Thoracic aorta (tissue), 2 donors: ENCODE measurements at regions not wholly inside any gene's neighbourhood (a gene's known extent, or its start where the extent isn't known, plus 50 kb on each side); places are given as distances from the start of the nearest gene placed in this dataset.

ENCODE experiments used
- ATAC-seq: fragments of 150-250 bp; one replicate; pipeline ENCODE4 v1.8.0; 2017; ENCODE audit warnings: low read depth; ENCODE audit not compliant: insufficient number of reproducible peaks, low FRiP score
- DNase-seq: peaks from one replicate; pipeline ENCODE4 v3.0.0-alpha.2; 2020; ENCODE audit warnings: low spot score
- H3K27ac ChIP-seq, 2 donors: fragments of 200-600 bp; sonication (generic); 1 replicate in 1 of 2; 2 replicates in 1 of 2; pipeline ENCODE4 v1.5.1; 2016; ENCODE audit warnings: mild to moderate bottlenecking in 2 of 2, moderate library complexity in 2 of 2
- H3K27me3 ChIP-seq: fragments of 200-600 bp; sonication (generic); replicated peaks from 2 replicates; pipeline ENCODE4 v1.6.0; 2016; ENCODE audit warnings: mild to moderate bottlenecking; ENCODE audit not compliant: insufficient read depth
- H3K36me3 ChIP-seq: fragments of 200-600 bp; sonication (generic); one replicate; pipeline ENCODE4 v1.5.1; 2016
- H3K4me1 ChIP-seq, 2 donors: fragments of 200-600 bp; sonication (generic); 1 replicate in 1 of 2; 2 replicates in 1 of 2; pipeline versions ENCODE4 v1.5.1 to v1.6.0; 2016; ENCODE audit warnings: low read depth in 2 of 2, mild to moderate bottlenecking in 1 of 2; ENCODE audit not compliant: control insufficient read depth in 1 of 2
- H3K4me3 ChIP-seq: fragments of 200-600 bp; sonication (generic); 2 replicates; pipeline ENCODE4 v1.5.1; 2016; ENCODE audit warnings: mild to moderate bottlenecking
- H3K9me3 ChIP-seq: fragments of 200-600 bp; sonication (generic); 2 replicates; pipeline ENCODE4 v1.5.1; 2016
- TF ChIP-seq, protein P1 (sequence below): fragments of 200-600 bp; sonication (generic); IDR thresholded peaks from one replicate; pipeline ENCODE4 v1.5.1; 2019; ENCODE audit warnings: antibody characterized with exemption

DNA sequence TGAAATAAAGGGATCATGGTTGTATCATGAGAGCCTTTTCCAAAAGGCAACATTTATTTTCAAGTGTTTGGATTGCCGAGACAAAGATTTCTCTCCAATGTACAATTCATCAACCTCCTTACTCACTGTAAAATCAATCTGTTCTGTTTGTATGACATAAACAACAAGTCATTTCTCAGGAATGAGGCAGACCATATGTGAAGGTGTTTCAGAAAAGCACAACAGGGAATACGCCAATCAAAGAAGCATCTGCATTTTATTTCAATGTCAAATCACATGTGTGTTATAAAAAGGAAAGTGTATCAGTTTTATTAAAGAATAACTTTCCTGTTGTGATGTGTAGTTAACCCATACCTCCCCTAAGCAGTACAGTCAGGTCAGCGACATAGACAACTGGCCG, 653.7 kb downstream of the TFAP2A start:
- Histone ChIP-seq H3K36me3 (no peaks in the 10 kb centered on the region), H3K27ac (no peak overlapping the region), H3K4me1 (no peaks in the 10 kb centered on the region), H3K27me3 (no peaks in the 10 kb centered on the region), H3K9me3 (no peaks in the 10 kb centered on the region), H3K4me3 (no peak overlapping the region)
- no peak for ATAC-seq
- TF ChIP-seq, protein P1, sequence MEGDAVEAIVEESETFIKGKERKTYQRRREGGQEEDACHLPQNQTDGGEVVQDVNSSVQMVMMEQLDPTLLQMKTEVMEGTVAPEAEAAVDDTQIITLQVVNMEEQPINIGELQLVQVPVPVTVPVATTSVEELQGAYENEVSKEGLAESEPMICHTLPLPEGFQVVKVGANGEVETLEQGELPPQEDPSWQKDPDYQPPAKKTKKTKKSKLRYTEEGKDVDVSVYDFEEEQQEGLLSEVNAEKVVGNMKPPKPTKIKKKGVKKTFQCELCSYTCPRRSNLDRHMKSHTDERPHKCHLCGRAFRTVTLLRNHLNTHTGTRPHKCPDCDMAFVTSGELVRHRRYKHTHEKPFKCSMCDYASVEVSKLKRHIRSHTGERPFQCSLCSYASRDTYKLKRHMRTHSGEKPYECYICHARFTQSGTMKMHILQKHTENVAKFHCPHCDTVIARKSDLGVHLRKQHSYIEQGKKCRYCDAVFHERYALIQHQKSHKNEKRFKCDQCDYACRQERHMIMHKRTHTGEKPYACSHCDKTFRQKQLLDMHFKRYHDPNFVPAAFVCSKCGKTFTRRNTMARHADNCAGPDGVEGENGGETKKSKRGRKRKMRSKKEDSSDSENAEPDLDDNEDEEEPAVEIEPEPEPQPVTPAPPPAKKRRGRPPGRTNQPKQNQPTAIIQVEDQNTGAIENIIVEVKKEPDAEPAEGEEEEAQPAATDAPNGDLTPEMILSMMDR, result no peak
- no peak for DNase-seq

- TF ChIP-seq, protein P1, result no peak
- DNase-seq (no peak), ATAC-seq (no peak)
- Histone ChIP-seq H3K9me3 (no peaks in the 10 kb centered on the region), H3K27ac (no peak overlapping the region), H3K36me3 (no peaks in the 10 kb centered on the region), H3K4me3 (no peak overlapping the region), H3K4me1 (no peaks in the 10 kb centered on the region), H3K27me3 (no peaks in the 10 kb centered on the region)
Measured at GRCh38 chr6:9754515-9754914, 660.4 kb downstream of the TFAP2A start.

GRCh38 chr6:9745966-9746365, 668.9 kb downstream of the TFAP2A start:
- H3K4me3 ChIP-seq, result no peak overlapping the region
- no peaks in the 10 kb centered on the region for H3K36me3 ChIP-seq
- no peaks in the 10 kb centered on the region for H3K9me3 ChIP-seq
- TF ChIP-seq, protein P1, result no peak
- no peak for ATAC-seq
- no peak overlapping the region for H3K27ac ChIP-seq
- no peaks in the 10 kb centered on the region for H3K4me1 ChIP-seq
- H3K27me3 ChIP-seq, result no peaks in the 10 kb centered on the region
- DNase-seq, result no peak

DNA sequence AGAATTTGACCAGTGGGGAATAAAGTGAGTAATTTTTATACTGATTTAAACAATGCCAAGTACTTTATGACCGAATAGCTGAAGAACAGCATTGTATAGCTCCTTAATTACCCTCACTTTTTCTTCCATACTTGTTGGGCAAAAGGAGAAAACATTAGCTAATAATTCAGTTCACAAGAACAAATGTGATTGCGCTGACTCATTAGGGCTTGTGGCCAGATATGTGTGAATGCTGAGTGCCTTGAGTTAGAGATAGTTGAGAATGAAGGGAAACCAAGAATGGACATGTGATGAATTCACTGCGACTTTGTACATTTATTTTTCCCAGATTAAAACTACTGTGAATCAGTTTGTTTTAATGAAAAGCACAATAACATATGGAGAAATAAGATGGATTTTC, 669.4 kb downstream of the TFAP2A start:
- ATAC-seq (no peak), DNase-seq (no peak)
- Histone ChIP-seq H3K27ac (no peak overlapping the region), H3K9me3 (no peaks in the 10 kb centered on the region), H3K36me3 (no peaks in the 10 kb centered on the region), H3K4me1 (no peaks in the 10 kb centered on the region), H3K4me3 (no peak overlapping the region), H3K27me3 (no peaks in the 10 kb centered on the region)
- TF ChIP-seq, protein P1, result no peak

- DNase-seq, result no peak
- Histone ChIP-seq H3K36me3 (no peaks in the 10 kb centered on the region), H3K27ac (no peak overlapping the region), H3K27me3 (no peaks in the 10 kb centered on the region), H3K4me3 (no peak overlapping the region), H3K9me3 (no peaks in the 10 kb centered on the region), H3K4me1 (no peaks in the 10 kb centered on the region)
- ATAC-seq, result no peak
- TF ChIP-seq, protein P1, result no peak
Measured at GRCh38 chr6:9744119-9744518, 670.8 kb downstream of the TFAP2A start.
